Activated B cell treated with CpG ODN at 0.5 μM for 24 hours (primary cell): ENCODE measurements at regions not wholly inside any gene's neighbourhood (a gene's known extent, or its start where the extent isn't known, plus 50 kb on each side); places are given as distances from the start of the nearest gene placed in this dataset.

ENCODE experiments used
- ATAC-seq: fragments of 200-7000 bp; cut with Tn5 transposase; one replicate; pipeline ENCODE4 v1.10.0; 2021; ENCODE audit warnings: low read depth, mild to moderate bottlenecking, moderate library complexity
- CTCF ChIA-PET: fragments of 350-600 bp; sonication (Branson Sonifier 250); formaldehyde crosslinking; loops from one replicate; lab custom pipeline; 2021; ENCODE audit warnings: antibody characterized with exemption; lab: Charles Lee
- POLR2A ChIA-PET: fragments of 350-600 bp; sonication (Branson Sonifier 250); formaldehyde crosslinking; loops from one replicate; lab custom pipeline; 2021; ENCODE audit warnings: antibody characterized with exemption; lab: Charles Lee
- DNase-seq: peaks from one replicate; pipeline ENCODE4 v3.0.0; 2022
- H3K27ac Mint-ChIP-seq: one replicate; pipeline ENCODE4 v1.8.0; 2020; ENCODE audit warnings: mixed read lengths
- H3K27me3 Mint-ChIP-seq: one replicate; pipeline ENCODE4 v1.8.0; 2021; ENCODE audit warnings: mixed read lengths
- H3K36me3 Mint-ChIP-seq: one replicate; pipeline ENCODE4 v1.8.0; 2021; ENCODE audit warnings: low read depth, mixed read lengths
- H3K4me1 Mint-ChIP-seq: one replicate; pipeline ENCODE4 v1.8.0; 2021; ENCODE audit warnings: mixed read lengths
- H3K4me3 Mint-ChIP-seq: one replicate; pipeline ENCODE4 v1.8.0; 2020; ENCODE audit warnings: mild to moderate bottlenecking, mixed read lengths
- H3K9me3 Mint-ChIP-seq: one replicate; pipeline ENCODE4 v1.8.0; 2020; ENCODE audit warnings: mixed read lengths
- intact Hi-C: fragments of 100-400 bp; cut with micrococcal nuclease; formaldehyde crosslinking; loops from one replicate; pipeline ENCODE4 v1.15.1; 2024
- TF ChIP-seq, protein P1 (sequence below): fragments of 200-600 bp; IDR thresholded peaks from one replicate; pipeline ENCODE4 v1.8.0; 2022; ENCODE audit warnings: antibody characterized with exemption, mild to moderate bottlenecking

DNA sequence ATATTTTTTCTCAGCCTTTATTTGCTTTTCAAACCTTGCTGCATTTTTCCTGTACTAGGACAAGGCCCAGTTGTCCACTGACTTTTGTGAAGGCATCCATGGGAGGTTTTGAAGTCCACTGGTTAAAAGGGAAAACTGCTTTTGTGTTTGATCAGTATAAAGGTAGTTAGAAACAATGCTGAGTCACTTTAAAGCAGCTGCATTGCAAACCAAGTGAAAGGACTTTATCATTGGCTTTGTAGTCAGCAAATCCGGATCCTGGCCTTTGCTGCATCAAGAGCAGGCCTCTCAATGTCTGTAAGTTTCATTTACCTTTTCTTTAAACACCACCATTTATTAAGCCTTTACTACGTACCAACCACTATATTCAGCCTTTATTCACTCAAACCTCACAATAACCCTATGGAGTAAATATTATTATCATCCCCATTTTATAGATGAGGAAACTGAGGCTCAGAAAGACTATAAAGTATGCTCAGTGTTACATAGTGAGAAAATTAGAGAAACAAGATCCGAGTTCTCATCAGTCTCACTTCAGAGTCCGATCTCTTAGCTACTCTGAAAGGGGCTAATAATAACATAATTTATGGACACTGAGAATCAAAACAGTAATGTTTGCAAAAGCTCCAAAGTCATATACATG lies 60.6 kb upstream of the HSD17B12 start:
- no peak for ATAC-seq
- no peaks in the 10 kb centered on the region for H3K4me1 Mint-ChIP-seq
- ChIA-PET CTCF (no interaction called here), POLR2A (no interaction called here)
- TF ChIP-seq, protein P1, sequence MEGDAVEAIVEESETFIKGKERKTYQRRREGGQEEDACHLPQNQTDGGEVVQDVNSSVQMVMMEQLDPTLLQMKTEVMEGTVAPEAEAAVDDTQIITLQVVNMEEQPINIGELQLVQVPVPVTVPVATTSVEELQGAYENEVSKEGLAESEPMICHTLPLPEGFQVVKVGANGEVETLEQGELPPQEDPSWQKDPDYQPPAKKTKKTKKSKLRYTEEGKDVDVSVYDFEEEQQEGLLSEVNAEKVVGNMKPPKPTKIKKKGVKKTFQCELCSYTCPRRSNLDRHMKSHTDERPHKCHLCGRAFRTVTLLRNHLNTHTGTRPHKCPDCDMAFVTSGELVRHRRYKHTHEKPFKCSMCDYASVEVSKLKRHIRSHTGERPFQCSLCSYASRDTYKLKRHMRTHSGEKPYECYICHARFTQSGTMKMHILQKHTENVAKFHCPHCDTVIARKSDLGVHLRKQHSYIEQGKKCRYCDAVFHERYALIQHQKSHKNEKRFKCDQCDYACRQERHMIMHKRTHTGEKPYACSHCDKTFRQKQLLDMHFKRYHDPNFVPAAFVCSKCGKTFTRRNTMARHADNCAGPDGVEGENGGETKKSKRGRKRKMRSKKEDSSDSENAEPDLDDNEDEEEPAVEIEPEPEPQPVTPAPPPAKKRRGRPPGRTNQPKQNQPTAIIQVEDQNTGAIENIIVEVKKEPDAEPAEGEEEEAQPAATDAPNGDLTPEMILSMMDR: no peak
- H3K27me3 Mint-ChIP-seq: peaks cover 30% of the 10 kb centered on the region
- peaks cover 9% of the 10 kb centered on the region for H3K9me3 Mint-ChIP-seq
- intact Hi-C loops: no loop called here
- H3K4me3 Mint-ChIP-seq: no peak overlapping the region
- no peak overlapping the region for H3K27ac Mint-ChIP-seq
- H3K36me3 Mint-ChIP-seq: peaks cover 2% of the 10 kb centered on the region
- DNase-seq: no peak

DNA sequence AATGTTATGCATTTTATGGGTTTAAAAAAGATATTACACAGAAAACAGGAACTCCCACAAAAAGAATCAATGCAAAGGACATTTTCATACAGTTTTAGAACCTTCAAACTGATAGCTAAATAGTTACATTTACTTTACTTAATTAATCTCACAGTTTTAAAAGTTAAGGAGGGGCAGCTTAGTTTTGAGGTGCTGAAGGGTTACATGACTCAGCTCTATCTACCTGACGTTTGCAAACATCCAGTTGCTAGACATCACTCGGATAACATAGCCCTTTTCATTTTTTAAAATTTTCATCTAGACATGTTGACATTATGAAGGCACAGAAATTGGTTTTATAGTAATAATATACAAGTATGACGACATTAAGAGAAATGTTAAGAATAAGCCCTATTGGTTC lies 53.7 kb upstream of the HSD17B12 start:
- H3K36me3 Mint-ChIP-seq: no peaks in the 10 kb centered on the region
- H3K27me3 Mint-ChIP-seq: peaks cover 20% of the 10 kb centered on the region
- ChIA-PET CTCF (no interaction called here), POLR2A (no interaction called here)
- DNase-seq: no peak
- ATAC-seq: no peak
- intact Hi-C loops: no loop called here
- H3K4me3 Mint-ChIP-seq: no peak overlapping the region
- no peak overlapping the region for H3K27ac Mint-ChIP-seq
- TF ChIP-seq, protein P1: no peak
- H3K9me3 Mint-ChIP-seq: no peaks in the 10 kb centered on the region
- H3K4me1 Mint-ChIP-seq: no peaks in the 10 kb centered on the region
